OCI-LY7 (cell line): ENCODE measurements at regions not wholly inside any gene's neighbourhood (a gene's known extent, or its start where the extent isn't known, plus 50 kb on each side); places are given as distances from the start of the nearest gene placed in this dataset.
"Not testable (repeated sequence)": the region's sequence is repeated elsewhere in the genome, so short reads cannot be mapped to it uniquely, and the experiment has no call there.

ENCODE experiments used
- CTCF ChIP-seq: fragments of 200-600 bp; sonication (generic); conservative IDR thresholded peaks from 2 replicates; pipeline ENCODE4 v1.5.1; 2014; ENCODE audit warnings: mild to moderate bottlenecking, antibody characterized with exemption, low read length, moderate library complexity, mixed read lengths
- EZH2phosphoT487 ChIP-seq: fragments of 200-600 bp; sonication (generic); IDR thresholded peaks from 2 replicates; pipeline ENCODE4 v1.6.1; 2018; ENCODE audit warnings: low read depth, borderline replicate concordance, mild to moderate bottlenecking, mixed run types, antibody characterized with exemption, low read length, moderate library complexity, mixed read lengths

DNA sequence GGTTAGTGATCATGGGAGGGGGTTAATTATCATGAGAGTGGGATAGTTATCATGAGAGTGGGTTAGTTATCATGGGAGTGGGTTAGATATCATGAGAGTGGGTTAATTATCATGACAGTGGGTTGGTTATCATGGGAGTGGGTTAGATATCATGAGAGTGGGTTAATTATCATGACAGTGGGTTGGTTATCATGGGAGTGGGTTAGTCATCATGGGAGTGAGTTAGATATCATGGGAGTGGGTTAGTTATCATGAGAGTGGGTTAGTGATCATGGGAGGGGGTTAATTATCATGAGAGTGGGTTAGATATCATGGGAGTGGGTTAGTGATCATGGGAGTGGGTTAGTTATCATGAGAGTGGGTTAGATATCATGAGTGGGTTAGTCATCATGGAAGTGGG lies 235.8 kb upstream of the C1orf174 start:
- TF ChIP-seq CTCF, EZH2phosphoT487: not testable (repeated sequence)
